ENCODE measurements at regions not wholly inside any gene's neighbourhood (a gene's known extent, or its start where the extent isn't known, plus 50 kb on each side); places are given as distances from the start of the nearest gene placed in this dataset.

- TF ChIP-seq POLR2A (IDR thresholded peaks at IDR 0.05; ENCODE audit: low read depth, low read length) = no peak
- no peak for TF ChIP-seq POLR2AphosphoS5 (IDR thresholded peaks at IDR 0.05; ENCODE audit: low read depth, low read length)
Observed at GRCh38 chr7:156363751-156364150, 276.8 kb upstream of the RNF32 start.

Measured in GM12892 (cell line).